ENCODE measurements at regions not wholly inside any gene's neighbourhood (a gene's known extent, or its start where the extent isn't known, plus 50 kb on each side); places are given as distances from the start of the nearest gene placed in this dataset.
A peak's percentile ranks its signal among the peaks of the same experiment; 100 is the strongest.
"Not testable (repeated sequence)": the region's sequence is repeated elsewhere in the genome, so short reads cannot be mapped to it uniquely, and the experiment has no call there.

GRCh38 chr5:15009420-15009819 lies 137.8 kb upstream of the ANKH start:
- no peak for DNase-seq

DNA sequence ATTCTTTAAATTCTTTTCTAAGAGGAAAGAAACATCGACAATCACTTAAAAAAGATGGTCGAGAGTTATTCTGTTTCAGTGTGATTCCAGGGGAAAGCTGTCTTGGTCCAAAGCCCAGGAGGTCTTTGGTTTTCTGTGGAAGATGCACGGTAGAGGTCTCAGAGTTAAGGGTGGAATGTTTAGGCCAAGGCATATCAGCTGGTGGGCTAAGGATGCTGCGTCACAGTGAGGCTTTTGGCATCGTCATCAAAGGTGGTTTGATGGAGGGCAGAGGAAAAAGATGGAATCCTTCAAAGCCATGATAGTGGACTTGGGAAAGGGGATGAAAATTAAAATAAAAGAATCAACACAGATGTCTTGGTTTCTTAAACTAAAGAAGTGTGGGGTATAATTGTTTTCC lies 137.3 kb upstream of the ANKH start:
- no peak for DNase-seq

DNA sequence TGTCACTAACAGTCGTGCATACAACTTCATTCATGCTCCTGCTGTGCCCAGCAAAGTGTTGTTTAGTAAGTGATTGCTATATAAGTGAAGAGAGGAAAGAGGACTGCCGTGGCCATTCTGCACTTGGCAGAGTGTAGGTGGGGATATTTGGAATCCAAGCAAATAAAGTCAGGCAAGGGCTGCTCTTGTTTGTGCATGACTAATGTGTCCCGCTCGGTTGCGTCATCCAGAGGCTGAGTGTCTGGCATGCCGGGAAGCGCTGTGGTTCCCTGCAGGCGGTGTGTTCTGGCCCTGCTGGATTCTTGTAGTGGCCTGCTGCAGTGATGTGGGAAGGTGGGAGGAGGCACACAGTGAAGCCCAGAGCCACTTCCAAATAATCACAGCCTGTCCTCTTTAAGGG lies 136.9 kb upstream of the ANKH start:
- no peak for DNase-seq

- DNase-seq: no peak
Measured at GRCh38 chr5:15007646-15008045, 136.1 kb upstream of the ANKH start.

DNA sequence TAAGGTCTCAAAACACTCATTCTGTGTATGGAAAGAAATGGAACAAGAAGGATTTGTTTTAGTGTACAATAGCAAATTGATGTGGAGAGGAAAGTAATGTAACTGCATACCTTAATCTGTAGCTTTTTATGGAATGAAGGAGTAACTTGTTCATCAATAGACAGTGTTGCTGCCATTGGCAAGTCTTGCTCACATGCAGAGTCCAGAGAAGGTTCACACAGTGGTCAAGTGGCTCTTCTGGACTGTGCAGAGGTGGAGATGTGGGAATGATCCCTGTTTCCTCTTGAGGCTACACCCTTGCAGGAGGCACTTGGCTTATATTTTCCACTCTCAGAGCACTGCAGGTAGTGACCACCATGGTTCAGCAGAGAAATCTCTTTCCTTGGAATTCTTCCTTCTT lies 132.9 kb upstream of the ANKH start:
- no peak for DNase-seq

GRCh38 chr5:15003511-15003920 lies 131.9 kb upstream of the ANKH start:
- peak; percentile 76 for DNase-seq

DNA sequence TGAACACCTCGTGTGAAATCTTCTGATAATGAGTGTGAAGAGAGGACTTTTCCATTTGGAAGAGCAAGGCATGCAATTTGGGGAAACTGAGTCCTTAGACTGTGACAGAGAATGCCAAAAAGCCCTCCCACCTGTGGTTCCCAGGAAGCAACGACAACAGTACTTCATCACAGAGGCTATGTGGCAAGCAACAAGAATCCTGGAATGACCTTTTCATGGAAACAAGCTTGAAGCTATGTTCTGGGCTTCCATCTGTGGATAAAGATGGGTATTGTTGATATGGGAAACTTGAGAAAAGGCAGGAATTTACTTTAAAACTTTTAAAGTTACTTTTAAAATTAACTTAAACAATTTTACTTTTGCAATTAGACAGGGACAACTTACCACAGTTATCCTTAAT lies 131.2 kb upstream of the ANKH start:
- DNase-seq: no peak

DNA sequence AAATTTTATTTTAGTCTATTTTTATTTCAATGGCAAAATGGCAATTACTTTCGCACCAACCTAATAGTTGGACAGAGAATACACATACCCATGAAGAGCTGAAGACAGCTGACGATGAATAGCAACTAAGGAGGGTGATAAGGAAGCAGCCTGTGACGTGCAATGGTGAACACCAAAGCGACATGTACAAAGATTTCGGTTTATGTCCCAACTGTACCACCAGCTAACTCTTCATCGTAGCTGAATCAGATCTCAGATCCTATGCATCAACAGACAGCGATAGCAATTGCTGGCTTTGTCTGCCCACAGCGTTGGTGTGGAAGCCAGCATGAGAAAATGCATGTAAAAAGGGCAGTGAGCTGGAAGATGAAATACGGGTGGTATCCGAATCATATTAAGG lies 130.6 kb upstream of the ANKH start:
- no peak for DNase-seq

GRCh38 chr5:15001517-15001916 lies 129.9 kb upstream of the ANKH start:
- DNase-seq: no peak

GRCh38 chr5:14998491-14998890 lies 126.9 kb upstream of the ANKH start:
- DNase-seq: no peak

DNA sequence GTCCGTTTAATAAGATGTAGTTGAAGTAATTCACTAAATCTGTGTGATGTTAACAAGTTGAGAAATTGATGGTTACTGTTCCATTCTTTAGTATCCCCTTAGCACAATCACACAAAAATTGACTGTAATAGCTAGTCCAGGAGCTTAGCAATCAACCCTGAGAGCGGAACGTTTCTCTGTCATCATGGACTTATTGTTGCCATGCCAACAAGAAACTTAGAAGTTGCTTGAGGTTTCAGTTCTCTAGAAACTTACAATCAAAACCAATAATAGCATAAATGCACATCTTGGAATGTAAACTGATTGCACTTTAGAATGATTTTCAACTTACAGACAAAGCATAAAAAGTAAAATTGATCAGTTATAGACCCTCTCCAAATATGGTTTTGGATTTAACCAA lies 125.4 kb upstream of the ANKH start:
- no peak for DNase-seq

GRCh38 chr5:14995229-14995628 lies 123.7 kb upstream of the ANKH start:
- no peak for DNase-seq

GRCh38 chr5:14993459-14994133 lies 122.0 kb upstream of the ANKH start:
- not testable (repeated sequence) for DNase-seq

- not testable (repeated sequence) for DNase-seq
Measured at GRCh38 chr5:14992751-14993458, 121.3 kb upstream of the ANKH start.

- no peak for DNase-seq
Measured at GRCh38 chr5:14988223-14988622, 116.6 kb upstream of the ANKH start.

GRCh38 chr5:14986413-14986812 lies 114.8 kb upstream of the ANKH start:
- DNase-seq: no peak

DNA sequence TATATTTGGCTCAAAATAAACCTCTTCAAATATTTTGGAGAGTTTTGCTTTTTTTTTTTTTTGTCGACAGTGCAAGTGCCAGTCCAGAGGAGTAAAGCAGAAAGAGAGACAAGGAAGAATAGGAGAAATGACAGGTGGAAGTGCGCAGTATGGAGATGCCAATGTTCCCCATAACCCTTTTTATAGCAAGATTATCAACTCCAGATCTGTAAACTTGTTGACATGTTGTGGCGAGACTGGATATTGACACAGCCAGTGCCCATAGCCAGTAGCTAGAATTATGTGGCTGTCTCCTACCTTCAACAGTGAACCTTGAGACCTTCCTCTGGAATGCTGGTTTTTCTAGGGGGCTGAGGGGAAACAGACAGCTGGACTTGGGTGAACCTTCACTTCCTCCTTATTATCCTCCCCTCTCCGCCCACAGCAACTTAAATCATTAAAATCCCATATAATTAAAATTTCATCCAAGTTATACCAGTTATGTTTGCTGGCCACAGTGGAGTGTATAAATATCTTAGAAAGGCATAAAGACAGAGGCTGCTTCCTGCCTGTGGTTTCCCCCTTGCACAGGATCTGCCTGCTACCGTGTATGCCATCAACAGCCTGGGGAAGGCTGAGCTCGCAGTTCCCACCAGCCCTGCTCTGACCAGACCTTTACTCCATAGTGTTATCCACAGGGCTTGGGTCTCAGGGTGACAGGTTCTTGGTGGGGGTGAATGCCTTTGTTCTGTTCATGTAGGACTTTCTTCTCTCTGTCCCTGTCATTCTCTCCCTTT lies 112.3 kb upstream of the ANKH start:
- no peak for DNase-seq

DNA sequence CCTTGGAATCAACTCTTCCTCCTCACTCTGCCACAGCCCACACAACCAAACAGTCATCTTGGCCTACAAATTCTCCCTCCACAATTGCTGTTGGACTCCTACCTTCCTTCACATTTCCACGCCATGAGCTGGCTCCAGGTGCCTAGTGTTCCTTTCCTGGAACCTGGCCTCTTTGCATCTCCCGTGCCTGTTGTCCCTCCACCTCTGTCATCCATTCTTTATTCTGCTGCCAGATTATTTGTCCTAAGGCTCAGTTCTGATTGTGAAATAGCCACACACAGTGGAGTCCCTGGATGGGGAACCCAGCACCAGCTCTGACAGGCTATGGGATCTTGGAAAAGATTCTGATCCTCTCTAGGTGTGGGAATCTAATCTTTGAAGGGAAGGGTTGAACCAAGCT lies 109.1 kb upstream of the ANKH start:
- DNase-seq: no peak

GRCh38 chr5:14977058-14977685 lies 105.6 kb upstream of the ANKH start:
- DNase-seq: no peak

DNA sequence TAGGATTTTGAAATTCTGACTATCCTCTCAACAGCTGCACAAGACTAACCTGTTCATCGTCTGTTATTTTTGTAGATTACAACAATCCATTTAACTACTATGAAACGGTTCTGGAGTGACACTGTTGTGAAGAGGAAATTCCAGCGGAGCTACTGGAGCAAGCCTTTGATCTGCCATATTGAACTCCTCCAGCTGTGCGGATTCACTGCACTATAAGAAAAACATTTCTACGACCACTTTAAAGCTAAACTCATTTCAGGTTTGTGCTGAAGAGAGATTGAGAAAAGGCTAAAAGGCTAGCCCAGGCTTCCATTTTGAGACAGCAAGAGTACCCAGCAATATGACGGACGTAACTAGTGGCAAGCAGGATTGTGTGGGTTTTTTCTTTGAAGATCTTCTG lies 104.9 kb upstream of the ANKH start:
- DNase-seq: no peak

GRCh38 chr5:14971873-14972272 lies 100.3 kb upstream of the ANKH start:
- DNase-seq: no peak

- DNase-seq: no peak
Measured at GRCh38 chr5:14968796-14969195, 97.2 kb upstream of the ANKH start.

- no peak for DNase-seq
Measured at GRCh38 chr5:14967166-14967565, 95.6 kb upstream of the ANKH start.

DNA sequence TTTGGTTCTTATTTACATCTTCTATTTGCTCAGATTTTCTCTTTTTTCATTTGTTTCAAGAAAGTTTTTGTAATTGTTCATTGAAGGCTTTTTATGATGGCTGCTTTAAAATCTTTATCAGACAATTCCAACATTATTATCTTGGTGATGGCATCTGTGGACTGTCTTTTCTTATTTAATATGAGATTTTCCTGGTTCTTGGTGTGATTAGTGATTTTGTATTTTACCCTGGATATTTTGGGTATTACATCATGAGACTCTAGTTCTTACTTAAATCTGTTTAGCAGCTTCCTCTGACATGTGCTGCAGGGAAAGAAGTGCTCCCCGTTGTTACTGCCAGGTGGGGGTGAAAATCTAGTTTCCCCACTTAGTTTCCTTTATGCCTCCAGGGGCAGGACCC lies 94.2 kb upstream of the ANKH start:
- DNase-seq: no peak
